22Rv1 (cell line): ENCODE measurements at regions not wholly inside any gene's neighbourhood (a gene's known extent, or its start where the extent isn't known, plus 50 kb on each side); places are given as distances from the start of the nearest gene placed in this dataset.

ENCODE experiments used
- H3K27ac ChIP-seq: fragments of 450-650 bp; 2 replicates; pipeline ENCODE4 v1.5.1; 2017
- ZFX ChIP-seq: fragments of 450-650 bp; IDR thresholded peaks from 2 replicates; pipeline ENCODE4 v1.6.1; 2017; ENCODE audit warnings: antibody characterized with exemption, borderline replicate concordance
- TF ChIP-seq, protein P1 (sequence below): fragments of 450-650 bp; IDR thresholded peaks from 2 replicates; pipeline ENCODE4 v1.5.1; 2017; ENCODE audit warnings: mild to moderate bottlenecking

DNA sequence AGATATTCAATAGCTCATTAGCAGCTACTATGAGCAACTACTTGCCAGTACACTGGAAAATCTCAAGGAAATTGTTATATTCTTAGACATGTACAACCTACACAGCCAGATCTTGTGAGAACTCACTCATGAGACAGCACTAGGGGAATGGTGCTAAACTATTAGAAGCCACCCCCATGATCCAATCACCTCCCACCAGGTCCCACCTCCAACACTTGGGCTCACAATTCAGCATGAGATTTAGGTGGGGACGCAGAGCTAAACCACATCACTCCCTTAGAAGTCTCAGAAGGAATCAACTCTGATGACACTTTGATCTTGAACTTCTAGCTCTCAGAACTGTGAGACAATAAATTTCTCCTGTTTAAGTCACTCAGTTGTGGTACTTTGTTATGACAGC is 418.3 kb upstream of the SPHKAP start:
- no peak overlapping the region for H3K27ac ChIP-seq
- TF ChIP-seq, protein P1, sequence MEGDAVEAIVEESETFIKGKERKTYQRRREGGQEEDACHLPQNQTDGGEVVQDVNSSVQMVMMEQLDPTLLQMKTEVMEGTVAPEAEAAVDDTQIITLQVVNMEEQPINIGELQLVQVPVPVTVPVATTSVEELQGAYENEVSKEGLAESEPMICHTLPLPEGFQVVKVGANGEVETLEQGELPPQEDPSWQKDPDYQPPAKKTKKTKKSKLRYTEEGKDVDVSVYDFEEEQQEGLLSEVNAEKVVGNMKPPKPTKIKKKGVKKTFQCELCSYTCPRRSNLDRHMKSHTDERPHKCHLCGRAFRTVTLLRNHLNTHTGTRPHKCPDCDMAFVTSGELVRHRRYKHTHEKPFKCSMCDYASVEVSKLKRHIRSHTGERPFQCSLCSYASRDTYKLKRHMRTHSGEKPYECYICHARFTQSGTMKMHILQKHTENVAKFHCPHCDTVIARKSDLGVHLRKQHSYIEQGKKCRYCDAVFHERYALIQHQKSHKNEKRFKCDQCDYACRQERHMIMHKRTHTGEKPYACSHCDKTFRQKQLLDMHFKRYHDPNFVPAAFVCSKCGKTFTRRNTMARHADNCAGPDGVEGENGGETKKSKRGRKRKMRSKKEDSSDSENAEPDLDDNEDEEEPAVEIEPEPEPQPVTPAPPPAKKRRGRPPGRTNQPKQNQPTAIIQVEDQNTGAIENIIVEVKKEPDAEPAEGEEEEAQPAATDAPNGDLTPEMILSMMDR: no peak
- TF ChIP-seq ZFX: no peak

DNA sequence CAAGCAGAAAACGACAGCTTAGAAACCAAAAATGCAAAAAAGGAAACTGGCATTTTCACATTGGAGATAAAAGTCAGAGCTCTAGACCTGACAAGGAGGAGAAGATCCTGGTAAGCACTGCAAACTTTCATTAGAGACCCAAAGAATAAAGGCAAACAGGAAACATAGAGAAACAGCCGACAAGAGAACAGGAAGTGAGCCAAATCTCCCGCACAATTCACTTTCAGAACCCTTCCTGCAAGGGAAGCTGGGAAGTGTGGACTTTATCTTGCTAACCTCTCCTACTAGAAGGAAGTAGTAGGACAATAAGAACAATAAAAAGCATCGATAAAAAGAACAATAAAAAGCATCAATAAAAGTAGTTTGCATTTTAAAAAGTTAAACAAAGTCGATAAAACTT is 417.8 kb upstream of the SPHKAP start:
- H3K27ac ChIP-seq: no peak overlapping the region
- TF ChIP-seq, protein P1: no peak
- TF ChIP-seq ZFX: no peak

DNA sequence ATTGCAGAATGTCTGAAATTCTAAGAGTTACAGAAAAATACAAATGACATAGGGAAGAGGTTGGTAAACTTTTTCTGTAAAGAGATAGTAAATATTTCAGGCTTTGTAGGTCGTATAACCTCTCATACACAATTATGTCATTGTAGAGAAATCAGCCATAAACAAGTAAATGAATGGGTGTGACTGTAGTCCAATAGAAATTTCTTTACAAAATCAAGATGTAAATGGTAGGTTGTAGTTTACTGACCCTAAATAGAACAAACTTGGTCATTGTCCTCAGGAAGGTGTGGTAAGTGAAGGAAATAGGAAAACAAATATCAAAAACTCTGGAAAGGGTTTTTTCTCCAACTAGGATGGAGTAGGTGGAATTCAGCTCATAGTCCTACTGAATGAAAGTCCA is 415.5 kb upstream of the SPHKAP start:
- H3K27ac ChIP-seq: no peak overlapping the region
- no peak for TF ChIP-seq ZFX
- TF ChIP-seq, protein P1: no peak

DNA sequence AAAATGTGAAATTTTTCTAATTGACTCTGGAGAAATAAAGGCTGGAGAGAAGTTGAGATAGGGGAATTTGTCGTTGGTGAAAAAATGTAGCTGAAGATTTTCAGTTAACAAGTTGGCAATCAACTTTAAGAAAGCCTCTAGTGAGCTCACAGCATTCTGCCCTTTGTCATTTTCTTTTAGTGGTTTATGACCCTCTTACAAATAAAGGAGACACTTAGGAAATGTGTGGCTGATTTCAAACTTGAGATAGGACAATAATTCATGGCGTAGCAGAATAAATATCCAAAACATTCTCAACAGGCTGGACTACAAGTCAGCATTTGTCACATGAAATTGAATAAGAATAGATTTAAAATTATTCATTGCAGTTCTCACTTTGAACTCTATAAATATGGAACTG is 412.5 kb upstream of the SPHKAP start:
- no peak overlapping the region for H3K27ac ChIP-seq
- TF ChIP-seq, protein P1: no peak
- no peak for TF ChIP-seq ZFX

DNA sequence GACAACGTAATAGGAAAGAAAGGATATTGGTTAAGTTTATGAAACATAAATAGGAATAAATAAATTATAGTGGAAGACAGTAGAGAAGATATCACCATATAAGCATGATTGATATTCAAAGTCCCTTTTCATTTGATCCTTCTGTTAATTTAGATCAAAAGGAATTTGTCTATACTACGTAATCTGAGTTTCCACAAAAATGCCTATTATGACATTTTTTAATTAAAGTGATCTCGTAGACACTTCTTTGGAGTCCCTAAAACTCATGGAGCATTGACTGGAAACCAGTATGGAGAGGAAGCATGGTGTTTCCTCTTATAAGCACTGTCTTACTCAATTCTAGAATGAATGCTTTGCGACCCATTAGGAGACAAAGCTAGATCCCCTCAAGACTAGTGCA is 411.4 kb upstream of the SPHKAP start:
- H3K27ac ChIP-seq: no peak overlapping the region
- no peak for TF ChIP-seq ZFX

DNA sequence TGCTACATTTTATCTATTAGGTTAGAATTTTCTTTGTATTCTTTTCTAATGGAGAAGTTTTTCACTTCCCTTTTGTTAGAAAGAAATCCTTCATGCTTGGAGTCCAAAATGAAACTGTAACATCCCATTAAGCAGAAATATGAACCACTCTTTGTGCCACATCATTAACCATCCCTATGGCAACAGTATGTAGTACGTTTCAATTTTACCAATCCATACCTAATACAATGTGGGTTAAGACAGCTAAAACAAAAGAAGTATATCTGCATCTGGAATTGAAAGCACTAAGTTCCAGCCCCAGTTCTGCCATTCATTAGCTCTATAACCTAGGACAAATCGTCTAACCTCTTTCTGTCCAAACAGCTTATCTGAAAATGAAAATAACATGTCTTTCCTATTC is 409.2 kb upstream of the SPHKAP start:
- TF ChIP-seq ZFX: no peak
- TF ChIP-seq, protein P1: no peak
- no peak overlapping the region for H3K27ac ChIP-seq

DNA sequence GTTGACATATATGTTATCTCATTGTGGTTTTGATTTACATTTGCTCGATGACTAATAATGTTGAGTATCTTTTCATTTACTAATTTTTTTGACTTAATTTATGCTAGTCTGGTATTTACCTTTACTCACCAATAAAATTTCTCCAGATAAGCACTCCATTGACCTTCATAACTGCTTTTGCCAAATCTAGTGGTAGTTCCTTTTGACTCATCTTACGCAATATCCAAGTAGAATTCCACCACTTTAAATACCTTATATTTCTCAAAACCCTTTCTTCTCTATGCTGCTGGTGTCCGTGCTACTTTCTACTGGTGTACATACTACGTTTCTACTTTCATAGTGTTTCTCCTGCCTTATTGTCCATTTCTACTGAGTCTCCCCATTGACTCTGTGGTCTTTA is 407.6 kb upstream of the SPHKAP start:
- no peak overlapping the region for H3K27ac ChIP-seq
- TF ChIP-seq, protein P1: no peak
- no peak for TF ChIP-seq ZFX

DNA sequence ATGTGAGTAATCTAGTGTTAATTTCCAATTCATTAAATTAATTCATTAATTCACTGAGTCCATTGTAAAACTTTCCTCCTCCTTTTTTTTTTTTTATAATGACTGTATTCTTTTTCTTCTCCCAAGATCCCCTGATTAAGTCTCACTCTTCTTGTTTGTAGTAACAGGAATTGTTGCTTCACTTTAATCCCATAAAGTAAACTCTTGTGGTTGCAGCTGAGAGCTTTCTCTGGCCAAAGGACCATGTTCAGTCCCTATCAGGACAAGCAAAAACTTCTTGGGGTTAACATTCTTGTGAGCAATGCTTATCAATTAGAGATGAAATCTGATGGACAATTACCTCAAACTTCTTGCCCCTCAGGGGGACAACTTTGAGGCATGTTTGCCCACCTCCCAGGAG is 400.2 kb upstream of the SPHKAP start:
- no peak overlapping the region for H3K27ac ChIP-seq
- no peak for TF ChIP-seq ZFX
- TF ChIP-seq, protein P1: no peak
